ENCODE measurements at regions not wholly inside any gene's neighbourhood (a gene's known extent, or its start where the extent isn't known, plus 50 kb on each side); places are given as distances from the start of the nearest gene placed in this dataset.
"Not testable (repeated sequence)": the region's sequence is repeated elsewhere in the genome, so short reads cannot be mapped to it uniquely, and the experiment has no call there.

DNA sequence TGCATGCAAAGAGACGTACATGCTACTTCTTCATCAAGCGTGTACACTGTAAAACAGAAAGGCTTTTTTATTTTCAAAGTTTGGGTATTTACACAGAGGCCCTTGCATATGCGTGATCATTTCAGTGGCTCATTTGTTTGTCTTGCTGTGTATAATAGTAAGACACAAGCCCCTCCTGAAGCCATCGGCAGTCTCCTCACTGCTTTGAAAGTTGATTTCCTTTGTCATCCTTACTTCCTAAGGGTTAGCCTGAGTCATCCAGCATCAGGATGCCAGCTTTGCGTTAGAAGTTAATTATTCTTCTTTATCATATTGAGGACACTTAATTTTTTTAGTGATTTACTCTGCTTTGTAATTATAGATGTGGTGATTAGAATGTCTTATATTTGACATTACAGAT, 72.5 kb upstream of the CTBP2 start:
- DNase-seq, result no peak

DNA sequence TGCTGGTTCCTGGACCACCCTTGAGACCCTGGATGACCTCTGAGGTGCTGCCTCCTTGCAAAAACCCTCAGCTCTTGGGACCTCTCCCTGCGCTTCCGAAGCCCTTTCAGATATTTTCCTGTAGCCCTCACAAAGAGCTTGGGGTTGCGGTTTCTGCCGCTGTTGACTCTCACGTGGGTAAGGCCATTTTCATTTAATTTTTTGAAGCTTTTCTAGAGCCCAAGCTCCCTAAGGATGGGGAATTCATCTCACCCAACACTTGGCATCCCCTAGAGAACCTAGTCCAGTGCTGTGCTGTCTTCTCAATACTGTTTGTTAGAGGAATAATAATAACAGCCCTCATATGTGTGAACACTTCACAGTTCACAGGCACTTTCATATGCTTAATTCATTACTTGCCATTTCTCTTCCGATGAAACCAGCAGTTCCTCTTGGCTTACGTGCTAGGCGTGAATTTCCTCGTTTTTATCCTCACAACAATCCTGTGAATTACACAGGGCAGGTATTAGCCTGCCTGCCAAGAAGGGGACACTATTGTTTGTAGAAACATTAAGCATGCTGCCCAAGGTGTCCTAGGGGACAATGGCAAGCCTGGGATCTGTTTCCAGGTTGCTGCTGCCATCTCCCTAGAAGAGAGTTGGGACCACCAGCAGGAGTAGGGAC, 71.6 kb upstream of the CTBP2 start:
- DNase-seq, result no peak

DNA sequence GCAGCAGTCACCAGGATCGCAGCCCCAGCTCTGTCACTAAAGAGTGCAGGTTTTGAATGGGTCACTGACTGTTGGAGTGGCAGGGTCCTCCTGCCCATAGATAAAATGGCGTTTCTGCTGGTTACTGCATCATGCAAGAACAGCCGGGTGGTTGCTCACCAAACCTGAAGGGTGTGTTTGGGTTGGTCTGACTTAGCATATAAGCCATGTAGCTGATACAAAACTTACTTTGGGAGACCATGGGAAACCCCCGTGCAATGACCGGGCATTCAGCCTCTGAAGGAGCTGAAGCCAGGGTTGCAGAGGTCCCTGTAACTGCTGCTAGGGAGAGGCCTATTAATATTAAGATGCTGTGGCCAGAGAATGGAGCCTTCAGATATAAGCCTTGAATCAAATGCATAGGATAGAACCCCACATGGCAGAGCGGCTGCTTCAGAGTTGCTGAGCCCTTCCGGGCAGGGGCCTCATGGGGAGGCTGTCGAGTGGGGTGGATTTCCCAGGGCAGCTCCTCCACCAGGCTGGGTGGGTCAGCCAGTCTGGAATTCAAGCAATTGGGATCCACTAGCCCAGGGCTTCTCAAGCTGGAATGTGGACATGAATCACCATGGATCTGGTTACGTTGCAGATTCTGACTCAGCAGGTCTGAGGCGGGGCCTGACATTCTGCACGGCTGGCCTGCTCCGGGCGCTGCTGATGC, 70.9 kb upstream of the CTBP2 start:
- DNase-seq, result no peak

DNA sequence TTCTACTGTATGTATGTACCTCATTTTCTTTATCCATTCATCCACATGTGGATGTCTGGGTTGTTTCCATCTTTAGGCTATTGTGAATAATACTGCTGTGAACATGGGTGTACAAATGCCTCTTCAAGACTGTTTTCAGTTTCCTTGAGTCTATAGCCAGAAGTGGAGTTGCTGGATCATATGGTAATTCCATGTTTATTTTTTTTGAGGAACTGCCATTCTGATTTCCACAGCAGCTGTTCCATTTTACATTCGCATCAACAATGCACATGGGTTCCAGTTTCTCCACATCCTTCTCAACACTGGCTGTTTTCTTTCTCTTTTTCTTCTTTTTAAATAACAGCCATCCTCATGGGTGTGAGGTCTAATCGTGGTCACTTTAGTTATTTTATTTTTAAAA, 69.9 kb upstream of the CTBP2 start:
- DNase-seq, result no peak

DNA sequence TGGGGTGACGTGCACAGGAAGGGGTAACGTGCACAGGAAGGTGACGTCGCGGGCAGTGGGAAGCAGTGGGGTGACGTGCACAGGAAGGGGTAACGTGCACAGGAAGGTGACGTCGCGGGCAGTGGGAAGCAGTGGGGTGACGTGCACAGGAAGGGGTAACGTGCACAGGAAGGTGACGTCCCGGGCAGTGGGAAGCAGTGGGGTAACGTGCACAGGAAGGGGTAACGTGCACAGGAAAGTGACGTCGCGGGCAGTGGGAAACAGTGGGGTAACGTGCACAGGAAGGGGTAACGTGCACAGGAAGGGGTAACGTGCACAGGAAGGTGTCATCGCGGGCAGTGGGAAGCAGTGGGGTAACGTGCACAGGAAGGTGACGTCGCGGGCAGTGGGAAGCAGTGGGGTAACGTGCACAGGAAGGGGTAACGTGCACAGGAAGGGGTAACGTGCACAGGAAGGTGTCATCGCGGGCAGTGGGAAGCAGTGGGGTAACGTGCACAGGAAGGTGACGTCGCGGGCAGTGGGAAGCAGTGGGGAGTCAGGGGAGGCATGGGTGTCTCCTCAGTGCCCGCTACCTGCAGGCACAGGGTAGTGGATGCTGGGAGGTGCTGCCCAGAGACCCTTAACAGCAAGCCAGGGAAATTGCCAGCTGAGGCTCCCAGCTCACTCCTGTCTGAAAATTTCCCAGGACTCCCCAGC, 68.0 kb upstream of the CTBP2 start:
- DNase-seq, result not testable (repeated sequence)

DNA sequence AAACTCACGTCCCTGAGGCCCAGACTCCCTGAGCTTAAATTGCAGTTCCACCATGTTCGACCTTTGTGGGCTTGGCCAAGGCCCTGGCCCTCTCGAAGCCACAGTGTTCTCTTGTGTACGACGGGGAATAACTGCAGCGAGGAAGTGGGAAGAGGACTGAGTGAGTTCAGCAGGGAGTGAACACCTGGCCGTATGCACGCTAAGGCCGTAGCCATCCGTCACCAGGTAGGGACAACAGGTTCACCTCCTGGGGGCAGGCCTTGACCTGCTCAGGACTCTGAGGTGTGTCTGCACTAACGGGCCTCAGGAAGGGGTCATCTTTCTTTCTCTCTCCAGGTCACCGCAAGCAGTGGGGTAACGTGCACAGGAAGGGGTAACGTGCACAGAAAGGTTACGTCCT, 67.2 kb upstream of the CTBP2 start:
- no peak for DNase-seq

DNA sequence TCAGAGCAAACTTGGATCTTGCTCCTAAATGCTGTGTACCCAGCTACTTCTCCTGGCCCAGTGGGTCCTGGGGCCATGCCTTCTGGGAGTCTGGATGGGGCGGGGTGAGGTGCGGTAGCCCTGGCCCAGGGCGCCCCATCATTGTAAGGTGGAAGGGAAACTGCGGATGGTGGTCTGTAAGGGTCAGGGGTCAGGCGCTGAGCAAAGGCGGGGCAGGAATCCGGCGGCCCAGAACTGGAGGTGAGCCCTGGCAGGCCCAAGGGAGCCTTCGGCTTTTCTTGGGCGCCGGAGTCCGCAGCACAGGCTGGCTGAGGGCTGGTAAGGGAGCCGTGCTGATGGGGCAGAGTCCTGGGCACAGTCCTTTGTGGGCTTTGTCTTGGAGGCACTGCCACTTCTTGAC, 66.5 kb upstream of the CTBP2 start:
- DNase-seq, result no peak

DNA sequence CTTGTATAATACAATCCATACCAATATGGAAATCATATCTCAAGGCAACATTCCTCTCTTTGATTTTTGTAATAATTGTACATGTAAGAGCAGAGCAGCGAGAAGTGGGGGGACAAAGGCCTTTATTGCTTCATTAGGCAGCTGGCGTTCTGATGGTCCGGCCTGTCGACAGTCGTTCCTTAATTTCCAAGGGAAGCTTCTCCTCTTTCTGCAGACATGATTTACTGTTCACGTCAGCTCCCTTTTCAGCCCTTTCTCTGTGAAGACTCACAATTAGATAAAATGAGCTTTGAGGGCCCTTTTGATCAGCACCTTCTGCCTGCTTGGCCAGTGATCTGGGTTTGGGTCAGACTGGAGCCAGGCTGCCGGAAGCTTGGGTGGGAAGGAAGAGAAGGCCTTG, 65.6 kb upstream of the CTBP2 start:
- no peak for DNase-seq

DNA sequence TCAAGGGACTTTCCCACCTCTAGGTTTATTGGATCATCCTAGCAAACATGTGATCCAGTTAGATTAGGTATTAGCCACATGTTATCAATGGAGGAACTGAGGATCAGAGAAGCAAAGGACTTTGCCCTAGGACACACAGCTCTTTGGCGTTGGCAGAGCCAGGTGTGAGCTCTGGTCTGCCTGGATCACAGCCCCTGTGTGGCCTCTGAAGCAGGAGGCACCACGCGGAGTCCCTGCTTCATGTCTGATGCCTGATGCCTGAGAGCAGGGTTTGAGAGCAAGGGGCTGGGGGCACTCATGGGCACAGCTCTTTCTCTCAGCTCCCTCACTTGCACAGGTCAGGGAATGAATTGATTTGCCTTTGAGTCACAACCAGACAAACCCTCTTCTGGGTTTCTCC, 64.7 kb upstream of the CTBP2 start:
- DNase-seq, result no peak

DNA sequence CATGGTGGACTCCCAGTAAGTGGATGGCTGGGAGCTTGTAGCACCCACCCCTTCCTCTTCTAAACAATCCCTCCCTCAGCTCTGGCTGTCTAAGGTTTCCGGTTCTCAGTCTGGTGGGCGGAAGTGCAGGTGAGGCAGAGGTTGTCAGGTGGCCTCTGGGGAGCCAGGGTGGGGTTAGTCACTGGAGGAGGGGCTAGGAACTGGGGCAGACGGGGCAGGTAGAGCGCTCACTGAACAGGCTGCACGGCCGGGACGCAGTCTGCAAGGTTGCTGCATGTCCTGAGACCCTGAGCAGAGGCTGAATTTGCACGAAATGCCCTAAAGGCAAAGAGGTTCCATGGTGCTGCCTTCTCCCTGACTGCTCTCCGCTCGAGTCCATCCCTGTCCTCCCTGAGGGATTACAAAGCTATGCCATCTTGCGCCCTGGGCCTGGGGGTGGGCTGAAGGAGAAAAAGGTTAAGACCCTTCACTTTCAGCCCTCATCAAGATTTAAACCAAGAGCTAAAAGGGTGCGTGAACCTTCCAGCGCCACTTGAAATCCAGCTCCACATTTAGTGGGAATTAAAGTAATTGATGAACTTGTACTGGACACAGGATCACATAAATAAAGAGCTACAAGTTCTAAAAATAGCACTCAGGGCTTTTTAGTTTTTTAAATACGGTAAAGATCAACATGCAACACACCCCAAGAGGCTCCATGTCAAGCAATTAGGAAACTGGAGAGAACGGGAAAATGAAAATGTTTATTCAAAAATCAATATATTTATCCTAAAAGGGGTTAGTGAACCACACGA, 62.3 kb upstream of the CTBP2 start:
- no peak for DNase-seq

DNA sequence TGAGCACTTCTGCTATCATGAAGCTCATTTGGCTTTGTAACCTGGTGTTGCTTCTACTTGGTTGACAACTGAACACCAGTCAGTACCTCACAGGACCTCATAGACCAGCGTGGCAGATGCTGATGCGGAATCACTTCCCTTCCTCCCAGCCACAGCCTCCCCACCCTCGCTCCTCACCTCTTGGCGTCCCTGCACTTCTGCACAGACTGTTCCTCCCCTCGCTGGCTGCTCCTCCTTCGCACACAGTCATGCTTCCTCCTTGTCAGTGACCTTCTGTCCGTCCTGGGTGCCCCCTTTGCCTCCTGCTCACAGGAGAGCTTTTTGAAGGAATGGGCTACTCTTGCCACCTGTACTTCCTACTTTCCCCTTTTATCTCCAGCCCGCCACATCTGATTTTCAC, 61.4 kb upstream of the CTBP2 start:
- DNase-seq, result no peak

DNA sequence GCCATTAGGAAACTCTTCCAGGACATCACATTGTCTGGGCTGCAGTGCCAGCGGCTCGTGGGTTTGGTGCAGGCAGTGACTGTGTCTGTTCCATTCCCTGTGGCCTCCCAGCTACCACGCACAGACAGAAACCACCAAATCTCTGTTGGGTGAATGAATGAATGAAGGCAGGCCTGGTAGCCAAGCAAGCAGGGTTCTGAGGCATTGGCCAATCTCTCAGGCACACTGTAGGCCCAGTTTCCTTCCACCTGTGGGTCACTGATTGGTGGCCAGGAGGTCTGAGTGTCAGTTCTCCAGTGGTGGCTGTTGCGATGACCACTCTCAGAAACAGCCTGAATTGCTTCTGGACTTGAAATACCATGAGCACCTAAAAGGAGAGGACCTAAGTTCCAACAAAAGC, 59.4 kb upstream of the CTBP2 start:
- DNase-seq, result no peak

DNA sequence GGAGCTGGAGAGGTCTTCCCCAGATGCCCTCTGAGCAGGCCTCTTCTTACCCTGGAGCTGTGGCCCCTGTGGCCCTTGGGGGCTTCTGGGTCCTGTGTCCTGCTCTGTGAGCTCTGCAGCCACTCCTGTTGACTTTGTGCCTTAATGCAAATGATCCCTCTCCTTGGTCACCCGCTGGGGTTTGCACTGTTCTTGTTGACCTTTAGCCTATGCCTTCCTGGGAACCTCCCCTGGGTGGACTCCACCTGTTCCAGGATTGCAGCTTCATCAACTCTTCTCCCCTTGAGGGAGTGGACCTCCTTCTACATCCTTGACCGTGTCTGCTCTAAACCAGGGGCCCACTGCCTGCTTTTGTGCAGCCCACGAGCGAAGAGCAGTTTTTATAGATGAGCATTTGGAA, 58.6 kb upstream of the CTBP2 start:
- no peak for DNase-seq

DNA sequence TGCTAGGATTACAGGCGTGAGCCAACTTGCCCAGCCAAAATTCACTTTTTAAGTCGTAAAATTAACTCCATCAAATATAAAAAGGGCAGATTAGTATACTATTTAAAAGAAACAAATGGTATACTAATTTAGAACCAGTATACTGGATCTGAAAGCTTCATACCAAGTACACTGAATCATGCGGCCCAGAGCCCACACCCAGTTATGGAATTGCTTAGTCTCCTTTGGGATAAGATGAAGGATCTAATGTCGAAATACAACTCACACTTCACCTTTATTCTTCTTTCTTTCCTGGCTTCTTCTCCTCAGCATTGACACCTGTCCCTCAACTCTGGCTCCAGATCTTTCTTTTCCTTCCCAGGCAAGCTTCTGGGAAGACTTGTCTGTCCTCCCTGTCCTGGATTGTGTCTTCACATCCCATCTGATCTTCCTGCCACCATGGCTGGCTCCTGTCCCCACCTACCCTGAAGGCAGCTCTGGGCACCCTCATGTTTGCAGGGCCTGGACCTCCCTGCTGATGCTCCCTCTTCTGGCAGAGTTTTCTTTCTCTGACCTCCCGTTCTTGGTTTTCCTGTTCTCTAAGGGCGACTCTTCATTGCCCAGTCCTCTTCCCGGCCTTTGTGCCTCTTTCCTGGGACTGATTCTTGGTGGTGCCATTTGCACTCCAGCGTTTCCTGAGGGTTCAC, 57.8 kb upstream of the CTBP2 start:
- no peak for DNase-seq

DNA sequence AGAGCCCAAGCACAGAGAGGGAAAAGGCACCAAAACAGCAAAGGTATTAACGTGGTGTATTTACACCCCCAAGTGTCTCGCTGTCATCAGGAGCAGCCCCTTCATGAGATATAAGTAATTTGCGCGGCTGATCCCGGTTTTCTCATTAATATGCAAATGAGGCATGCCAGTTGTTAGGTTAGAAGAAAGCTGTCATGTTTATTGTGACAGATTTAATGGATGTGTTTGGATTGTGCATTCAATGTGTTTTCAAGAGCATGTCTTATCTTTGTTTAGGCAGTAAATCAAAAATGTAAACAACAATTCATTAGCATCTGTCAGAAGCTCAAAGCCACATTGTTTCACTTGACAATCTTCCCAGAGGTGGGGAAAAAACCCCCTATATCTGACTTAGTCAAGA, 56.5 kb upstream of the CTBP2 start:
- DNase-seq, result no peak

DNA sequence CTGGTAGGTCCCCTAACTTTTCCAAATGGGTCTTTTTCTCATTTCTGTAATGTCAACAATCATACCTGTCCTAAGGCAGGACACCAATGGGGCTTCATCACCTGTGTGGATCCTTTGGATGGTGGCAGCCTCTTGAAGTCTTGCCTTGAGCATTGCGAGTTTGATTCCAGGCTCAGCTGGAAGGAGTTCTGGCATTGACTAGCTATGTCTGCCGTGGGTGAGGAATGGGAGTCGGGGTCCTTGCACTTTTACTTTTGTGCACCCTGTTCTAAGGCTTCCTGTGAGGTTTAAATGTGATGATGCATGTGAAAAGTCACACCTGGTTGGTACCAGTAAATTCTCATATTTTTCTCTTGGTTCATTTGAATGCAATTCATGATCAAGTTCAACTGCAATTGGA, 55.9 kb upstream of the CTBP2 start:
- DNase-seq, result no peak

DNA sequence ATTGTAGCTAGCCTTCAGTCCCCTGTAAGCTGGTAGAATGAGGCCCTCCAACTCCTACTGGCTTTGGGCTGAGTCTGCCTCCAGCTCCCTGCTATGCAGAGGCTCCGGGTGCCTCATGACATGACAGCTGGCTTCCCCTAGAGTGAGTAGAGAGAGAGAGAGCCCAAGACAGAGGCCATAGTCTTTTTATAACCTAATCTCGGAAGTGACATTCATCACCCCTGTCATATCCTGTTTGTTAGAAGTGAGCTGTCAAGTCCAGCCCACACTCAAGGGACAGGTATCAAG, 53.9 kb upstream of the CTBP2 start:
- no peak for DNase-seq

DNA sequence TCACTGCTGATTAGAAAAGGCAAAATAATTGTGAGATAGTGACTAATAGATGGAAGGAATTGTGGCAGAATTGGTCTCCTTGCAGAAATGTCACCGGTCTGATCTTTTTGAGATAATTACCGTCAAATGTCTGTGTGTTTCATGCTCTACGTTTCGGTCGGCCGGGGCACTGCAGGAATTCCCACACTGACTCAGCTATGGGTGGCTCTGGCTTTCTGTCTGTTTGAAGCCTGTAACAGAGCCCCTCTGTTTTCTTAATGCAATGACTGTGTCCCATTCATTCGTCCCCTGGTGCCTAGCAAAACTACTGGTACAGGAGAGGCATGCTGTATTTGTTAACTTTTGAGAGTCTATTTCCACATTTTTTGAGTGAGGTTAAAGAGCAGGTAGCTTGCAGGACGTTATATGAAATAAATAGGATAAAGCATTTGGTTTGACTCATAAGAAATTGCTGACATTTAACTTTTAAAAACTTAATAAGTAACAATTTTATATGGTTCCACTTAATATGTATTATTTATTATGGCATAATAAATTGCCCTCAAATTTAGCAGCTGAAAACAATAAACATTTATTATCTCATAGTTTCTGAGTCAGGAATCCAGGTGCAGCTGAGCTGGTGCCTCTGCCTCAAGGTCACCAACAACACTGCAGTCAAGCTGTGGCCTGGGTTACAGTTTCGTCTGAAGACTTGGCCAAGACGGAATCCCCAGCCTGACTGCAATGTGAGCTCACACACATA, 53.3 kb upstream of the CTBP2 start:
- no peak for DNase-seq

DNA sequence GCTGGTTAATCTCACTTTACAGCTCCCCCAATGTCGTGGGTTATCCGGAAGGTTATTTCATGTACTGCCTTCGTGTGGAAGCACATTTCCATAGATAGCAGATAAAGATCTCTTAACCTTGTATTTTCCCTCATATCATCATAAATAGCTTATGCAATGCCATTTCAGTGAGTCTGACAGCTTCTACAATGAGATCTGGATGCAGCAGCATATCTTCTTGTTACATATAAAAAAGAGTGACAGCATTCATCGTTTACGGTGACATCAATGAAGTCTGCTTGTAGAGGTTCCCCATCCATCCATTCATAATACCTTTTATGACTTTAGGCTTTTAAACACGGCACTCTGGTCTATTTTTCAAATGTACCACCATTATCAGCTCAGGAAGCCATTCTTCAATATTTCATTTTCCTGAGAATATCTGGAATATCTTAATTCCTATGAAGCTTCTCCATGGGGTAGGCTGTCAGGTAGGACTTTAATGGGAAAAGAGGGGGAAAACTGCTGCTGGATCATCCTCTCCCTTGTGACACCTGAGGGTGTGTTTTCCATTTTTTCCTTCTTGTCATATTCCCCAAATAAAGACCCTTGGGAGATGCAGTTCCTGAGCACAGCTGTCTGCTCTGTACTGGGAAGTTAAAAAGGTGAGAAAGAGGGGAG, 51.9 kb upstream of the CTBP2 start:
- DNase-seq, result no peak

Data from NCI-H1092 (cell line).